NB4 (cell line): ENCODE measurements at regions not wholly inside any gene's neighbourhood (a gene's known extent, or its start where the extent isn't known, plus 50 kb on each side); places are given as distances from the start of the nearest gene placed in this dataset.

Source experiments
- CTCF ChIP-seq: IDR thresholded peaks from one replicate; pipeline ENCODE4 v1.5.1; 2012; ENCODE audit warnings: low read depth, low read length
- POLR2A ChIP-seq: IDR thresholded peaks from 2 replicates; pipeline ENCODE4 v1.6.1; 2011; ENCODE audit warnings: mild to moderate bottlenecking; ENCODE audit not compliant: insufficient read length; ENCODE audit errors: extremely low read depth

DNA sequence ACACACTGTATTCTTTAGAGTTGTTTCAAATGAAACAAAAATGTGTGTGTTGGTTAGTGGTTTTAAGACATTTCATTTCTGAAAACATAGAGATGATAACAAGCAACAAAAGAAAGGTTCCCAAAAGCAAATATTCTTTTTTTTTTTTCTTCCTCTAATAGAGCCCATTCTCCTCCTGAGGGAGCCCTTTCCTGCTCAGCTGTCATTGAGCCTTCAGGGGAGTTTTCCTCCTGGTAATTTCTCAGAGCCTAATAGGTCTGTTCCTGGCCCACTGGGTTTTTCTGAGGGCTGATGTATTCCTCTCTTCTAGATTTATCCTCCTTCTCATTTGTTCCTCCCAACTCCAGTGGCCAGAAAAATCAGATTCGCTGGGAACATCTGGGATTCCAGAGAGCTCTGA, 654.5 kb downstream of the NOVA1 start:
- no peak for TF ChIP-seq CTCF
- TF ChIP-seq POLR2A, result no peak
